ENCODE measurements at regions not wholly inside any gene's neighbourhood (a gene's known extent, or its start where the extent isn't known, plus 50 kb on each side); places are given as distances from the start of the nearest gene placed in this dataset.

DNA sequence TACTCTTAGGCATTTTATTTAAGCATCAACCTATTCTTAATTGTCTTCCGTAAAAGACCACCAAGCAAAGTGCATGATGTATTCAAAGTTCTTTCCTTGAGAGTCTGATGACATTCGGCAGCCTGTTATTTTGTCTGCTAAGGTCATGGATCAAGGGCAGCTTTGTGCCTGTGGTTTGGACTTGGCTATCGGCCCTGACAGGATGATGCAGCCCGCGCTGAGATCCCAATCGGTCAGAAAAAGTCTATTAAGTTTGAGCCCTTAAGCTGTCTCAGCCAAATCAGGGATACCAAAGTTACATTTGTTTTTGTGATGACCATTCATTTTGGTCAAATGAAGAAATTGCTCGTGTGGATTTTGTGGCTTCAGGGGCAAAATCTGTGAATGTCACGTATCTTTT lies 718.9 kb upstream of the FANCL start:
- no peaks in the 10 kb centered on the region for H3K9me3 ChIP-seq (ENCODE audit: control insufficient read depth in 1 of 2, low read length in 2 of 2)
- H3K4me1 ChIP-seq (ENCODE audit: control insufficient read depth in 1 of 2, insufficient read depth in 2 of 2, low read length in 2 of 2) = no peaks in the 10 kb centered on the region
- H3K27me3 ChIP-seq (ENCODE audit: low read depth, low read length) = no peaks in the 10 kb centered on the region
- H3K27ac ChIP-seq (ENCODE audit: low read length) = no peak overlapping the region
- no peak overlapping the region for H3K4me3 ChIP-seq (ENCODE audit: low read depth in 1 of 2, low read length in 2 of 2)
- H3K36me3 ChIP-seq (ENCODE audit: control insufficient read depth in 1 of 2, insufficient read depth in 2 of 2, low read length in 2 of 2) = no peaks in the 10 kb centered on the region

DNA sequence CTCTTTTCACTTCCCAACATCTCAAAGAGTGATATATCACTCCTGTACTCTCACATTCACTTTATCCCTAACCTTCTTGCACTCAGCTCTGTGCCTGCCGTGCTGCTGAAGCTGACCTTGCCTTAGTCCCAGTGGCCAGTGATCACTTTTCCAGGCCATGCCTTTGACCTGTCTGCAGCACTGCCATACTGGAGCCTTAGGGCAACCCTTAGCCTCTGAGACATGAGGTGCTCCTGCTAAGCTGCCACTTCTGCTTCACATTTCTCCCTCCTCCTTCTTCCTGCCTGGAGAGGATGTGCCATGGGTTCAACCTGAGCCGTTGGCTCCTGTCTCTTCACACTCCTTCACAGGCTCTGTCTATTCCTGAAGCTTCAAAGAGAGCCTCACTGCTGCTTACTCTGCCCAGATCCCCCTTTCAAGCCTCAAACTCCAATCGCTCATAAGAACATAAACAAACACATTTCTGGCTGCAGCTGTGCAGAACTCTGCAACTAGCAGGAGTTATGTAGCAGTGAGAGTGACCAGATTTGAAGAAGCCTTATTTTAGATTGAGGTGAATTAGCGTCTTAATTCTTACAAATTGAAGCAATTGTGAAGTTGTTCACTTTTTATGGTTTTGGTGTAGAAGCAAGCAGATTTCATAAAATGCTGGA lies 716.2 kb upstream of the FANCL start:
- Histone ChIP-seq H3K36me3 (ENCODE audit: control insufficient read depth in 1 of 2, insufficient read depth in 2 of 2, low read length in 2 of 2) (no peaks in the 10 kb centered on the region), H3K27me3 (ENCODE audit: low read depth, low read length) (no peaks in the 10 kb centered on the region), H3K9me3 (ENCODE audit: control insufficient read depth in 1 of 2, low read length in 2 of 2) (no peaks in the 10 kb centered on the region), H3K4me1 (ENCODE audit: control insufficient read depth in 1 of 2, insufficient read depth in 2 of 2, low read length in 2 of 2) (no peaks in the 10 kb centered on the region), H3K4me3 (ENCODE audit: low read depth in 1 of 2, low read length in 2 of 2) (no peak overlapping the region), H3K27ac (ENCODE audit: low read length) (no peak overlapping the region)

DNA sequence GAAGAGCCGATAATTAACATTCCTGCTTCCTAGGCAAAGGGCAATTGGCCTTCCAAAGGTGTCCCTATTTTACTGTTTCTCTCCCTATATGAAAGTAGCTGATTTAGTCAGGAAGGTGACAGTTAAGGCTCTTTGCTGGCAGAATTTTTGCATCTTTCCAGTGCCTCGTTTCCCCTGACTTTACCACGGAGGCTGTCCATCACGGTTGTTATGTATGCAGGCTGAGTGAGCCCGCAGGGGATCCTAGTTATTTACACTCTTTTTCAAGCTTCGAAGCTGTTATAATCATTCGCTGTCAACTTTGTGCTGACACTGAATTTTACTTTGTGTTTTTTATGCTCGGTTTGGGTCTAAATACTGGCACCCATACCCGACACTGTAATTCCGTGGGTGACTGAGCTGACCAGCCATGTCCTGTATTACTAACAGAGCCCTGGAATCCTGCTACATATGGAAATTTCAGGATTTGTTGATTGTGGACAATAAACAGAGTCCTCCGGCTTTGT lies 713.8 kb upstream of the FANCL start:
- Histone ChIP-seq H3K9me3 (ENCODE audit: control insufficient read depth in 1 of 2, low read length in 2 of 2) (no peaks in the 10 kb centered on the region), H3K27me3 (ENCODE audit: low read depth, low read length) (no peaks in the 10 kb centered on the region), H3K4me3 (ENCODE audit: low read depth in 1 of 2, low read length in 2 of 2) (no peak overlapping the region), H3K36me3 (ENCODE audit: control insufficient read depth in 1 of 2, insufficient read depth in 2 of 2, low read length in 2 of 2) (no peaks in the 10 kb centered on the region), H3K27ac (ENCODE audit: low read length) (no peak overlapping the region), H3K4me1 (ENCODE audit: control insufficient read depth in 1 of 2, insufficient read depth in 2 of 2, low read length in 2 of 2) (no peaks in the 10 kb centered on the region)

DNA sequence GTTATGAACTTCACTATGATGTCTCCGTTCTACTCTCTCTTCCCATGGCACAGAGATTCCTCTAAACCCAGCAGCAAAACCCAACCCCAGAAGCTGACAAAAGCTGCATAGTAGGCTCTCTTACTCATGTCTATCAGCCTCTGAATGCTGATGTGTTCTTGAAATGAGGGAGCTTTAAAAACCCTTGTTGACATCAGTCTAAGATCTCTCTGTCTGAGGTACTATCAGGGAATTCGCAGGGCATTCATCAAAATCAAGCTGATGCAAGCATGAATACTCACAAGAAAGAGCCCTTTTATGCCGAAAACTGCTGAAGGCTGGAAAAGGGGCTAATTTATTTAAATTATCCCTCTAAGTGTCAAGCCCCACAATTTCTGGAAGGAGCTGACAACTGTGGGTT lies 710.6 kb upstream of the FANCL start:
- Histone ChIP-seq H3K27ac (ENCODE audit: low read length) (no peak overlapping the region), H3K4me1 (ENCODE audit: control insufficient read depth in 1 of 2, insufficient read depth in 2 of 2, low read length in 2 of 2) (no peaks in the 10 kb centered on the region), H3K36me3 (ENCODE audit: control insufficient read depth in 1 of 2, insufficient read depth in 2 of 2, low read length in 2 of 2) (no peaks in the 10 kb centered on the region), H3K9me3 (ENCODE audit: control insufficient read depth in 1 of 2, low read length in 2 of 2) (no peaks in the 10 kb centered on the region), H3K4me3 (ENCODE audit: low read depth in 1 of 2, low read length in 2 of 2) (no peak overlapping the region), H3K27me3 (ENCODE audit: low read depth, low read length) (no peaks in the 10 kb centered on the region)

DNA sequence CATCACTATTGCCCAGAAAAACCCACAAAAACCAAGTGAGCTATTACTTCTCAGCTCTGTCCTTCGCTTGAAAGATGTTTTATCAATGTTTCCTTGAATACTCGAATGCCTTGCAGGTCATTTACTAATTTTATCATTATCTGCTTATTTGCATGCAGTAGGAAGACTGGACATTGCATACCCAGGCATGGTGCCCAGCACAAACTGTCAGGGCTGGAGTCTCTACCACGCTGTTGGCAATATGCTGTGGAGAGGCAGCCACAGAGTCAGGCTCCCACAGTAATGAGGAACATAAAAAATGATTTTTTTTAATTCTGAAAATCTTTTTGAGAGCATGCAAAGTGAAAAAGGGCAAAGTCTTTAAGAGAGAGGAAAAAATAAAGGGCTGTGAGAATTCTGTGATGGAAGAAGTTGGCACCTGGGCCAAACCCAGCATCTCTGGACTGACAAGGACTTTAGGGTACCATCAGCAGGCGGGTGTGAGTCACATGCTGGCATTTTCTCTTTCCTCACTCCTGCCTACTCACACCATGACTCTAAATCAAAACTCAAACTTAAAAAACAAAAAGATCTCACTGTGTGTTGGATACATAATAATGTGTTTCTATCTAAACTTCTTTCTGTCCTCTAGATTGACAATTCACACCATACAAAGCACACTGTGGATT lies 709.8 kb upstream of the FANCL start:
- no peaks in the 10 kb centered on the region for H3K4me1 ChIP-seq (ENCODE audit: control insufficient read depth in 1 of 2, insufficient read depth in 2 of 2, low read length in 2 of 2)
- no peak overlapping the region for H3K4me3 ChIP-seq (ENCODE audit: low read depth in 1 of 2, low read length in 2 of 2)
- no peaks in the 10 kb centered on the region for H3K36me3 ChIP-seq (ENCODE audit: control insufficient read depth in 1 of 2, insufficient read depth in 2 of 2, low read length in 2 of 2)
- H3K27me3 ChIP-seq (ENCODE audit: low read depth, low read length) = no peaks in the 10 kb centered on the region
- H3K27ac ChIP-seq (ENCODE audit: low read length) = no peak overlapping the region
- H3K9me3 ChIP-seq (ENCODE audit: control insufficient read depth in 1 of 2, low read length in 2 of 2) = no peaks in the 10 kb centered on the region

DNA sequence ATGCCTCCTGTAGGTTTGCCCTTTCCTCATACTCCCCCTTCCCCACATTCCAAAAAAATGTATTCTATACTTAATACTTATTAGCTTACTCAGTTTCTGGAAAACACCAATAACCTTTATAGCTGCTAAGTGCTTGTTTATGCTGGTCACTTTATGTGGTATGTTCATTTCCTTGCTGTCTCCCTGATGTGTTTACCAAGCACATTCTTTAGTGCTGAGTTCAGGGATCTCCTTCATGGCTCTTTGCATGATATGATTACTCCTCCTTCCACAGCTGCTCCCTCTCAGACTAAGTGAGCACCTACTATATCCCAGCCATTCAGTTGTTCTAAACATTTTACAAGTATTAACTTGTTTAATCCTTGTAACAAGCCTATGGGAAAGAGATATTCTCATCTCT lies 698.3 kb upstream of the FANCL start:
- Histone ChIP-seq H3K27ac (ENCODE audit: low read length) (no peak overlapping the region), H3K4me1 (ENCODE audit: control insufficient read depth in 1 of 2, insufficient read depth in 2 of 2, low read length in 2 of 2) (no peaks in the 10 kb centered on the region), H3K4me3 (ENCODE audit: low read depth in 1 of 2, low read length in 2 of 2) (no peak overlapping the region), H3K27me3 (ENCODE audit: low read depth, low read length) (no peaks in the 10 kb centered on the region), H3K36me3 (ENCODE audit: control insufficient read depth in 1 of 2, insufficient read depth in 2 of 2, low read length in 2 of 2) (no peaks in the 10 kb centered on the region), H3K9me3 (ENCODE audit: control insufficient read depth in 1 of 2, low read length in 2 of 2) (no peaks in the 10 kb centered on the region)

DNA sequence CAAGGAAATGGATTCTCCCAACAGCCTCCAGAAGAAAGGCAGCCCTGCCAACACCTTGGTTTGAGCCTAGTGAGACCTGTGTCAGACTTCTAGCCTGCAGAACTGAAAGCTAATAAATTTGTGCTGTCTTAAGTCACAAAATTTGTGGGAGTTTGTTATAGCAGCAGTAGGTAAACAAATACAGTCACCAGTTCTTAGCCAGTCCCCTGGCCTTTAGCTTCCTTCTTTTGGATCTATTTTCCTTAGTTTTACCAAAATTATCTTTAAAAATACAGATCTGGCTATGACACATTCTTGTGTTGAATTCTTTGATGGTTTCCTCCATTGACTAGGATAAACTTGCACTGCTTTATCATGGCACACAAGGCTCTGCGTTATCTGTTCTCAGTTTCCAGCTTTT lies 697.9 kb upstream of the FANCL start:
- H3K4me3 ChIP-seq (ENCODE audit: low read depth in 1 of 2, low read length in 2 of 2) = no peak overlapping the region
- no peaks in the 10 kb centered on the region for H3K36me3 ChIP-seq (ENCODE audit: control insufficient read depth in 1 of 2, insufficient read depth in 2 of 2, low read length in 2 of 2)
- no peaks in the 10 kb centered on the region for H3K4me1 ChIP-seq (ENCODE audit: control insufficient read depth in 1 of 2, insufficient read depth in 2 of 2, low read length in 2 of 2)
- no peaks in the 10 kb centered on the region for H3K27me3 ChIP-seq (ENCODE audit: low read depth, low read length)
- H3K27ac ChIP-seq (ENCODE audit: low read length) = no peak overlapping the region
- no peaks in the 10 kb centered on the region for H3K9me3 ChIP-seq (ENCODE audit: control insufficient read depth in 1 of 2, low read length in 2 of 2)

DNA sequence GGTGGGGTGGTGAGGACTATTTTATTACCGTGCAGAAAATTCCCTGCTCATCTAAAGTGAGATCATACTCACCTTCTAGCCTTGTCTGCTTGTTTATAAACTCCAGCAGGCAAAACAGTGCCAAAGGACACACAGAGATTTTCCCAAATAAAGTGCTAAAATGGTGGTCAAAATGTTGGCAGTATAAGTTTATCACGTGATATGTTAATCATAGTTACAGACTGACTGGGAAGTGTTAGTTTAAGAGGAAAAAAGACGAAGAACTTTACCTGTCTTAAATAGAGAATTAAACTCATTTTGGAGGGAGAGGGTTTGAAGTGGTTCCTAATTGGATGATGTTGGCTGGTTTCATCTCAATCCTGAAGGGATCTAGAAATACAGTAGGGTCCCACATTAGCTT lies 691.7 kb upstream of the FANCL start:
- Histone ChIP-seq H3K27ac (ENCODE audit: low read length) (no peak overlapping the region), H3K36me3 (ENCODE audit: control insufficient read depth in 1 of 2, insufficient read depth in 2 of 2, low read length in 2 of 2) (no peaks in the 10 kb centered on the region), H3K9me3 (ENCODE audit: control insufficient read depth in 1 of 2, low read length in 2 of 2) (no peaks in the 10 kb centered on the region), H3K27me3 (ENCODE audit: low read depth, low read length) (no peaks in the 10 kb centered on the region), H3K4me1 (ENCODE audit: control insufficient read depth in 1 of 2, insufficient read depth in 2 of 2, low read length in 2 of 2) (no peaks in the 10 kb centered on the region), H3K4me3 (ENCODE audit: low read depth in 1 of 2, low read length in 2 of 2) (no peak overlapping the region)

DNA sequence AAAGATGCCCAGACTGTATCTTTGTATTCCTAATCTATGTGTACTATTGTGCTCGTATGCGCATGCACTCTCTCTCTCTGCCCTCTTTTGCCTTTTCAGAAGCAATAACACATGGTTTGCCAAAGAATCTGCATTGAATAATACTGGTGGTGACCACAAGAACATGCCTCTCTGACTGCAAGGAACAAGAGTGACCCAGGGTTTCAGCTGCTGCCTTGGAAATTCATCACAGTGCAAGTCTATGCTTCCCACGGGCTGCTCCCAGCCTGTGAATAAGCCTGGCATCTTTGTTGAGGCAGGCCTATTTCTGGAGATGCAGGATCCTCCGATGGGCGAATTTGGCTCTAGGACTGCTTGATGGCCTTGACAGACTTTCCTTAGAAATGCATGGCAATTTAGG lies 689.4 kb upstream of the FANCL start:
- no peak overlapping the region for H3K4me3 ChIP-seq (ENCODE audit: low read depth in 1 of 2, low read length in 2 of 2)
- H3K27ac ChIP-seq (ENCODE audit: low read length) = no peak overlapping the region
- no peaks in the 10 kb centered on the region for H3K9me3 ChIP-seq (ENCODE audit: control insufficient read depth in 1 of 2, low read length in 2 of 2)
- H3K27me3 ChIP-seq (ENCODE audit: low read depth, low read length) = no peaks in the 10 kb centered on the region
- no peaks in the 10 kb centered on the region for H3K4me1 ChIP-seq (ENCODE audit: control insufficient read depth in 1 of 2, insufficient read depth in 2 of 2, low read length in 2 of 2)
- H3K36me3 ChIP-seq (ENCODE audit: control insufficient read depth in 1 of 2, insufficient read depth in 2 of 2, low read length in 2 of 2) = no peaks in the 10 kb centered on the region

DNA sequence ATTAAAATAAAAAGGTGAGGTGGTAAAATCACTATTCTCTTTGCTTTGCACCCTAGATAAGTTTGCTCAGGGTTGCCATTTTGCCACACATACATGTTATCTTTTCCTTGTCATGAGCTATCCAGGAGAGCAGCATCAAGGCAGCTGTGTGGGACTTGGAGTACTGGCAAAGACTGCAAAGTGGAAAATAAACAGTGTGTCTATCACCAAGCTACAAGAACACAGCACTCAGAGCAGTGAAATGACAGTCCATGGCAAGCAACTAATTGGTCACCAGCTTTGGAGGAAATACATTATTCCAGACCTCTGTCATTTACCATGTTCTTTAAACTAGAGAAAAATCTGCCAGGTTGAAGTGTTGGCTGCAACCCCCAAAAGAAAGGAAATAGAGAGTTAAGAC lies 687.8 kb upstream of the FANCL start:
- Histone ChIP-seq H3K27me3 (ENCODE audit: low read depth, low read length) (no peaks in the 10 kb centered on the region), H3K4me3 (ENCODE audit: low read depth in 1 of 2, low read length in 2 of 2) (no peak overlapping the region), H3K4me1 (ENCODE audit: control insufficient read depth in 1 of 2, insufficient read depth in 2 of 2, low read length in 2 of 2) (no peaks in the 10 kb centered on the region), H3K27ac (ENCODE audit: low read length) (no peak overlapping the region), H3K36me3 (ENCODE audit: control insufficient read depth in 1 of 2, insufficient read depth in 2 of 2, low read length in 2 of 2) (no peaks in the 10 kb centered on the region), H3K9me3 (ENCODE audit: control insufficient read depth in 1 of 2, low read length in 2 of 2) (no peaks in the 10 kb centered on the region)

DNA sequence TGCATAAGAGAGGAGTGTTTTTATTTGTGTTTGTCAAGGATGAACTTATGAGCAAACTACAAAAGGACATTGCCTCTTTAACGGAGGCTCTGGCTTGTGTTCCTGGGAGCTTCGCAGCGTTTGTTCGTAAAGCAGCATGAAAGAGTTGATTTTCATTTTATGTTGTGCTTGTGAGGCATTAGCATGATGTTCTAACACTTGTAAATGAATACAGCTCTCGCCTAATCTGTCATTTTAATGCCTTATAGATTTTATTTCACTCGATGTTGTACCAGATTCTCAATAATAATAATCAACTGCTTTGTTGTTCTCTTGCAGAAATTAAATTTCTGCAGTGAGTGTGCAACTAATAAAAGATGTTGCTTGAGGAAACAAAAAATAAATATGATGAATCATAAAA lies 687.3 kb upstream of the FANCL start:
- H3K27me3 ChIP-seq (ENCODE audit: low read depth, low read length) = no peaks in the 10 kb centered on the region
- no peaks in the 10 kb centered on the region for H3K9me3 ChIP-seq (ENCODE audit: control insufficient read depth in 1 of 2, low read length in 2 of 2)
- H3K4me3 ChIP-seq (ENCODE audit: low read depth in 1 of 2, low read length in 2 of 2) = no peak overlapping the region
- H3K4me1 ChIP-seq (ENCODE audit: control insufficient read depth in 1 of 2, insufficient read depth in 2 of 2, low read length in 2 of 2) = no peaks in the 10 kb centered on the region
- H3K36me3 ChIP-seq (ENCODE audit: control insufficient read depth in 1 of 2, insufficient read depth in 2 of 2, low read length in 2 of 2) = no peaks in the 10 kb centered on the region
- no peak overlapping the region for H3K27ac ChIP-seq (ENCODE audit: low read length)

DNA sequence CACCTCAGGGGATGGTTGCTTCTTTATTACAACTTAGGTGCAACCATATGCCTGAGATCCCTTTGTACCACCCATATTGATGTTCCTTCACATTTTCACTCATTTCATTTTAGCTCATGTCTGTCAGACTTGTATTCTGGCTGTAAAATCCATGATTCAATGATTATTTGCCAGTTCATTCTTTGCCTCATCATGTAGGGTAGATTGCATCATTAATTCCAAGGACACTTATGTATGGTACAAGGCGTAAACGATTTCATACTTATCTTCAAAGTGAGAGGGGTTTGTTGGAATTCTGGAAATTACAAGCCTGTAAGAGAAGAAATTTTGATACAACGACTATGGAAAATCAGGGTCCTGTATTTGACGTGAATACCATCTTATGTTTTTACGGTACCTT lies 685.0 kb upstream of the FANCL start:
- H3K4me1 ChIP-seq (ENCODE audit: control insufficient read depth in 1 of 2, insufficient read depth in 2 of 2, low read length in 2 of 2) = no peaks in the 10 kb centered on the region
- no peak overlapping the region for H3K4me3 ChIP-seq (ENCODE audit: low read depth in 1 of 2, low read length in 2 of 2)
- no peaks in the 10 kb centered on the region for H3K36me3 ChIP-seq (ENCODE audit: control insufficient read depth in 1 of 2, insufficient read depth in 2 of 2, low read length in 2 of 2)
- no peak overlapping the region for H3K27ac ChIP-seq (ENCODE audit: low read length)
- no peaks in the 10 kb centered on the region for H3K27me3 ChIP-seq (ENCODE audit: low read depth, low read length)
- H3K9me3 ChIP-seq (ENCODE audit: control insufficient read depth in 1 of 2, low read length in 2 of 2) = no peaks in the 10 kb centered on the region
